Caco-2 (cell line): ENCODE measurements at regions not wholly inside any gene's neighbourhood (a gene's known extent, or its start where the extent isn't known, plus 50 kb on each side); places are given as distances from the start of the nearest gene placed in this dataset.

Source experiments
- BruUV-seq: library from RNA; stranded (reverse); fragments of 400-500 nt; replicated peaks from 2 replicates; lab custom pipeline; 2021; lab: Mats Ljungman, UMichigan
- CTCF ChIA-PET: fragments of 300-600 bp; sonication (Branson Sonifier 250); formaldehyde crosslinking; loops from one replicate; lab custom pipeline; 2022; ENCODE audit warnings: antibody characterized with exemption; lab: Charles Lee
- POLR2A ChIA-PET: fragments of 300-600 bp; sonication (Branson Sonifier 250); formaldehyde crosslinking; loops from one replicate; lab custom pipeline; 2022; ENCODE audit warnings: antibody characterized with exemption; lab: Charles Lee
- DNase-seq, 2 experiments: peaks; one replicate each; pipeline versions ENCODE4 v3.0.0 to v3.0.0-alpha.2; 2020 to 2022
- H3K27me3 ChIP-seq: replicated peaks from 2 replicates; pipeline ENCODE4 v1.6.0; 2011; ENCODE audit warnings: low read length; ENCODE audit not compliant: control insufficient read depth, insufficient read depth
- H3K36me3 ChIP-seq: 2 replicates; pipeline ENCODE4 v1.5.1; 2011; ENCODE audit warnings: low read length; ENCODE audit not compliant: control insufficient read depth, insufficient read depth
- H3K4me1 ChIP-seq: fragments of 250-450 bp; sonication (Bioruptor Pico); 2 replicates; pipeline ENCODE4 v1.5.1; 2020; ENCODE audit warnings: mild to moderate bottlenecking
- H3K4me3 ChIP-seq: 2 replicates; pipeline ENCODE4 v1.5.1; 2011; ENCODE audit warnings: low read depth, mild to moderate bottlenecking, control low read depth, low read length
- H3K9me3 ChIP-seq: fragments of 250-450 bp; sonication (Bioruptor Pico); 2 replicates; pipeline ENCODE4 v1.5.1; 2020; ENCODE audit warnings: mild to moderate bottlenecking, moderate library complexity
- H3K27ac Mint-ChIP-seq: one replicate; pipeline ENCODE4 v1.8.0; 2022; ENCODE audit warnings: mixed read lengths; ENCODE audit not compliant: unreplicated experiment
- H3K27me3 Mint-ChIP-seq: one replicate; pipeline ENCODE4 v1.8.0; 2022; ENCODE audit warnings: mixed read lengths; ENCODE audit not compliant: insufficient read depth, unreplicated experiment
- H3K36me3 Mint-ChIP-seq: one replicate; pipeline ENCODE4 v1.8.0; 2022; ENCODE audit warnings: mild to moderate bottlenecking, mixed read lengths; ENCODE audit not compliant: insufficient read depth, unreplicated experiment
- H3K4me1 Mint-ChIP-seq: one replicate; pipeline ENCODE4 v1.8.0; 2022; ENCODE audit warnings: low read depth, mixed read lengths; ENCODE audit not compliant: unreplicated experiment
- H3K4me3 Mint-ChIP-seq: one replicate; pipeline ENCODE4 v1.8.0; 2022; ENCODE audit warnings: mild to moderate bottlenecking, moderate library complexity, mixed read lengths; ENCODE audit not compliant: unreplicated experiment
- H3K9me3 Mint-ChIP-seq: one replicate; pipeline ENCODE4 v1.8.0; 2022; ENCODE audit warnings: mixed read lengths; ENCODE audit not compliant: unreplicated experiment
- intact Hi-C: fragments of 100-400 bp; cut with micrococcal nuclease; formaldehyde crosslinking; loops from one replicate; pipeline ENCODE4 v1.10.0; 2022; ENCODE audit not compliant: unreplicated experiment
- TF ChIP-seq, protein P1 (sequence below), 2 experiments: fragments of 200-600 bp in 1 of 2; IDR thresholded peaks; 1 replicate in 1 of 2; 2 replicates in 1 of 2; pipeline versions ENCODE4 v1.5.1 to v1.8.0; 2011 to 2022; ENCODE audit warnings: antibody characterized with exemption in 1 of 2, control low read depth in 1 of 2, inconsistent platforms in 1 of 2, low read depth in 1 of 2, low read length in 1 of 2, mild to moderate bottlenecking in 1 of 2, moderate library complexity in 1 of 2; ENCODE audit not compliant: insufficient read depth in 1 of 2, severe bottlenecking in 1 of 2, unreplicated experiment in 1 of 2

DNA sequence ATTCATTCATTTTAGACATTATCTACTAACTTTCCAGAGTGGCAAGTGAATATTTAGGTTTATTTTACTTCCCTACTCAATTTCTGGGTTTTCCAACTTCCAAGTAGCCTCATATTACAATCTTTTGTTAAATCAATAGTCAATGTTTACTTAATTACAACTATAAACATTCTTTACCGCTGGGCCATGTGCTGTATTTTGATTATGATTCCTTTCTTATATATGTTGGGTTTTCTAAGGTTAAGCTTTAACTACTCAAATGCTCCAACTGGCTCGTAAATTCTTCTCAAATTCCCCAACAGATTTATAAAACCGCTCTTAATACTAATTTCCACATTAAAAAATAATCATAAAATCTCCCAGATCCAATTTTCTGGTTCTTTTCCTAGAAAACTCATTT, 110.1 kb upstream of the ABCA1 start:
- Histone ChIP-seq H3K4me1 (peaks cover 26% of the 10 kb centered on the region), H3K4me3 (no peak overlapping the region), H3K27me3 (no peaks in the 10 kb centered on the region), H3K9me3 (peaks cover 15% of the 10 kb centered on the region), H3K36me3 (no peaks in the 10 kb centered on the region; the same call in 1 of the 2 replicates)
- no peak for DNase-seq
- Mint-ChIP-seq H3K4me1 (peaks cover 28% of the 10 kb centered on the region), H3K27ac (peak overlapping the region; percentile 51), H3K9me3 (peaks cover 26% of the 10 kb centered on the region), H3K27me3 (no peaks in the 10 kb centered on the region), H3K36me3 (no peaks in the 10 kb centered on the region), H3K4me3 (no peak overlapping the region)
- ChIA-PET CTCF (no interaction called here), POLR2A (no interaction called here)
- intact Hi-C loops: loop anchor here (2.0 kb wide), 1 partner anchor 111 kb away; no protein-coding TSS in a partner anchor
- no TSS peak for BruUV-seq
- TF ChIP-seq, protein P1, sequence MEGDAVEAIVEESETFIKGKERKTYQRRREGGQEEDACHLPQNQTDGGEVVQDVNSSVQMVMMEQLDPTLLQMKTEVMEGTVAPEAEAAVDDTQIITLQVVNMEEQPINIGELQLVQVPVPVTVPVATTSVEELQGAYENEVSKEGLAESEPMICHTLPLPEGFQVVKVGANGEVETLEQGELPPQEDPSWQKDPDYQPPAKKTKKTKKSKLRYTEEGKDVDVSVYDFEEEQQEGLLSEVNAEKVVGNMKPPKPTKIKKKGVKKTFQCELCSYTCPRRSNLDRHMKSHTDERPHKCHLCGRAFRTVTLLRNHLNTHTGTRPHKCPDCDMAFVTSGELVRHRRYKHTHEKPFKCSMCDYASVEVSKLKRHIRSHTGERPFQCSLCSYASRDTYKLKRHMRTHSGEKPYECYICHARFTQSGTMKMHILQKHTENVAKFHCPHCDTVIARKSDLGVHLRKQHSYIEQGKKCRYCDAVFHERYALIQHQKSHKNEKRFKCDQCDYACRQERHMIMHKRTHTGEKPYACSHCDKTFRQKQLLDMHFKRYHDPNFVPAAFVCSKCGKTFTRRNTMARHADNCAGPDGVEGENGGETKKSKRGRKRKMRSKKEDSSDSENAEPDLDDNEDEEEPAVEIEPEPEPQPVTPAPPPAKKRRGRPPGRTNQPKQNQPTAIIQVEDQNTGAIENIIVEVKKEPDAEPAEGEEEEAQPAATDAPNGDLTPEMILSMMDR (IDR thresholded peaks at IDR 0.05; ENCODE audit: insufficient read depth in 1 of 2, low read depth in 1 of 2, low read length in 1 of 2, severe bottlenecking in 1 of 2, unreplicated experiment in 1 of 2): no peak

DNA sequence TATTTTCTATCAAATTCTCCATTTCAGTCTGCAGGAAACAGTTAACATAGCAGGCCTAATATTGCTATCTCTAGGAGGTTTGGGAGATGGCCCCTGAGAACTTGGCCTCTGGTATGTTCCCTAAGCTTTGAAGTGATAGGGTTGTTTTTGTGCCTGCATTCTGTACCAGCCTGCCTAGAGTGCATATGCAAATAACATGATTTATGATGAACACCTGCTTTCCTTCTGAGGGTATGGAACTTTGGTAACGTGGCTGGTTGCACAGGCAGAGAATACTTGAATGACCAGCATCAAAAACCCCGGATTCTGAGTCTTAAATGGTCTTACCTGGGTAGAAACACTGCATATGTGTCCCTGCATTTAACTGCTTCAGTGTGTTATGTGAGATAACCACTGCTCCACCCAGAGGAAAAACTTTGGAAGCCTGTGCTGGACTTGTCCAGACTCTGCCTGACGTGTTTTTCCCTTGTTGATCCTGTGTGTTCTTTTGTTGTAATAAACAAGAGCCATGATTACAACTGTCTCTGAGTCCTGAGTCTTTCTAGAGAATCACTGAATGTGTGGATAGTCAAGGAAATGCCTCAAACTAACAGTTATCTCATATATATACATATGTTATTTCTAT, 111.3 kb upstream of the ABCA1 start:
- POLR2A ChIA-PET: no interaction called here
- Histone ChIP-seq H3K4me1 (peaks cover 26% of the 10 kb centered on the region), H3K4me3 (no peak overlapping the region), H3K36me3 (no peaks in the 10 kb centered on the region; the same call in 1 of the 2 replicates), H3K9me3 (peaks cover 15% of the 10 kb centered on the region), H3K27me3 (no peaks in the 10 kb centered on the region)
- Mint-ChIP-seq H3K27ac (peak overlapping the region; percentile 51), H3K4me3 (no peak overlapping the region), H3K36me3 (no peaks in the 10 kb centered on the region), H3K4me1 (peaks cover 28% of the 10 kb centered on the region), H3K9me3 (peaks cover 26% of the 10 kb centered on the region), H3K27me3 (no peaks in the 10 kb centered on the region)
- CTCF ChIA-PET: no interaction called here
- intact Hi-C loops: loop anchor here (1.0 to 2.0 kb wide), 2 partner anchors 48 to 112 kb away; no protein-coding TSS in a partner anchor
- peak in 1 of 2 experiments; percentile 30 for DNase-seq
- TF ChIP-seq, protein P1 (IDR thresholded peaks at IDR 0.05; ENCODE audit: insufficient read depth in 1 of 2, low read depth in 1 of 2, low read length in 1 of 2, severe bottlenecking in 1 of 2, unreplicated experiment in 1 of 2): no peak
- BruUV-seq: no TSS peak

DNA sequence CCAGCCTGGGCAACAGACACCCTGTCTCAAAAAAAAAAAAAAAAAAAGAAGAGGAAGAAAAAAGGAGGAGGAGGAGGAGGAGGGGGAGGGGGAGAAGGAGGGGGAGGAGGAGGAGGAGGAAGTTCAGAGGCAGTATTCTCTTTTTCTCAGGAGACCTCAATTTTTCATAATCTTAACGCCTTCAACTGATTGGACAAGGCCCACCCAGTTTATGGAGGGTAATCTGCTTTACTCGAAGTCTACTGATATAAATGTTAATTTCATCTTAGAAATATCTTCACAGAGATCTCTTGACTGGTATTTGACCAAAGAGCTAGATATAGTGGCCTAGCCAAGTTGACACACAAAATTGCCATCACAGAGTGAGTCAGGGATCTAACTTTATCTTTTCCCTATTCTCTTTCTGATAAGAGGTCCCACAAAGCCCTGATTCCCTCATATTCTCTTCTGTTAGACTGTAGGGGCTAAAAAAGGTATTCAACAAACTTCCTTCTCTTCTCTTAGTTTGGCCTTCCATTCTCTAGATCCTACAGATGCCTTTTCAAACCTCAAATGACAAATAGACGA, 115.5 kb upstream of the ABCA1 start:
- no peak overlapping the region for H3K4me3 Mint-ChIP-seq
- H3K36me3 ChIP-seq: no peaks in the 10 kb centered on the region
- no TSS peak for BruUV-seq
- H3K4me3 ChIP-seq: no peak overlapping the region
- TF ChIP-seq, protein P1 (IDR thresholded peaks at IDR 0.05; ENCODE audit: insufficient read depth in 1 of 2, low read depth in 1 of 2, low read length in 1 of 2, severe bottlenecking in 1 of 2, unreplicated experiment in 1 of 2): no peak
- POLR2A ChIA-PET: no interaction called here
- peaks cover 41% of the 10 kb centered on the region for H3K4me1 Mint-ChIP-seq
- CTCF ChIA-PET: no interaction called here
- peaks cover 12% of the 10 kb centered on the region for H3K36me3 Mint-ChIP-seq
- H3K27me3 Mint-ChIP-seq: no peaks in the 10 kb centered on the region
- H3K27me3 ChIP-seq: no peaks in the 10 kb centered on the region
- no peaks in the 10 kb centered on the region for H3K9me3 ChIP-seq
- DNase-seq: no peak
- intact Hi-C loops: no loop called here
- no peak overlapping the region for H3K27ac Mint-ChIP-seq
- peaks cover 39% of the 10 kb centered on the region for H3K4me1 ChIP-seq
- H3K9me3 Mint-ChIP-seq: peaks cover 3% of the 10 kb centered on the region
